ENCODE measurements at regions not wholly inside any gene's neighbourhood (a gene's known extent, or its start where the extent isn't known, plus 50 kb on each side); places are given as distances from the start of the nearest gene placed in this dataset.
A peak's percentile ranks its signal among the peaks of the same experiment; 100 is the strongest.
"Not testable (repeated sequence)": the region's sequence is repeated elsewhere in the genome, so short reads cannot be mapped to it uniquely, and the experiment has no call there.

- DNase-seq: not testable (repeated sequence)
Observed at GRCh38 chr22:48497743-48498520, 1329.7 kb downstream of the BRD1 start.

GRCh38 chr22:48496987-48497650, 1330.6 kb downstream of the BRD1 start:
- DNase-seq: no peak

GRCh38 chr22:48496226-48496845, 1331.3 kb downstream of the BRD1 start:
- no peak for DNase-seq

- no peak for DNase-seq
Observed at GRCh38 chr22:48495751-48496080, 1332.0 kb downstream of the BRD1 start.

GRCh38 chr22:48494968-48495750, 1332.5 kb downstream of the BRD1 start:
- no peak for DNase-seq

- DNase-seq: no peak
Observed at GRCh38 chr22:48494256-48494967, 1333.3 kb downstream of the BRD1 start.

GRCh38 chr22:48493733-48494132, 1333.9 kb downstream of the BRD1 start:
- DNase-seq: no peak

- DNase-seq: peak; percentile 61 to 67
Observed at GRCh38 chr22:48492366-48493320, 1335.0 kb downstream of the BRD1 start.

- no peak for DNase-seq
Observed at GRCh38 chr22:48491451-48491941, 1336.2 kb downstream of the BRD1 start.

- DNase-seq: no peak
Observed at GRCh38 chr22:48490500-48491411, 1336.9 kb downstream of the BRD1 start.

GRCh38 chr22:48489551-48490499, 1337.8 kb downstream of the BRD1 start:
- DNase-seq: no peak

GRCh38 chr22:48488611-48489511, 1338.8 kb downstream of the BRD1 start:
- DNase-seq: peak; percentile 29 to 58

GRCh38 chr22:48488149-48488551, 1339.5 kb downstream of the BRD1 start:
- DNase-seq: no peak

- DNase-seq: no peak
Observed at GRCh38 chr22:48486558-48486957, 1341.1 kb downstream of the BRD1 start.

- no peak for DNase-seq
Observed at GRCh38 chr22:48486134-48486532, 1341.5 kb downstream of the BRD1 start.

GRCh38 chr22:48485149-48486133, 1342.2 kb downstream of the BRD1 start:
- no peak for DNase-seq

All from NCI-H1930 (cell line).